IPS-18a (cell line): ENCODE measurements at regions not wholly inside any gene's neighbourhood (a gene's known extent, or its start where the extent isn't known, plus 50 kb on each side); places are given as distances from the start of the nearest gene placed in this dataset.
"Not testable (repeated sequence)": the region's sequence is repeated elsewhere in the genome, so short reads cannot be mapped to it uniquely, and the experiment has no call there.

Experiments used
- H3K27ac ChIP-seq: one replicate; pipeline ENCODE4 v1.5.1; 2013; ENCODE audit warnings: low read length
- H3K27me3 ChIP-seq: one replicate; pipeline ENCODE4 v1.6.1; 2013; ENCODE audit warnings: mild to moderate bottlenecking, low read length; ENCODE audit not compliant: control insufficient read depth, insufficient read depth
- H3K36me3 ChIP-seq: one replicate; pipeline ENCODE4 v1.6.1; 2013; ENCODE audit warnings: low read depth, low read length; ENCODE audit not compliant: control insufficient read depth
- H3K4me1 ChIP-seq: one replicate; pipeline ENCODE4 v1.6.1; 2013; ENCODE audit warnings: low read depth, low read length; ENCODE audit not compliant: control insufficient read depth
- H3K4me3 ChIP-seq: one replicate; pipeline ENCODE4 v1.5.1; 2013; ENCODE audit warnings: low read length
- H3K9ac ChIP-seq: one replicate; pipeline ENCODE4 v1.6.1; 2013; ENCODE audit warnings: mild to moderate bottlenecking, low read length, moderate library complexity
- H3K9me3 ChIP-seq: one replicate; pipeline ENCODE4 v1.6.1; 2013; ENCODE audit warnings: low read depth, low read length; ENCODE audit not compliant: control insufficient read depth

DNA sequence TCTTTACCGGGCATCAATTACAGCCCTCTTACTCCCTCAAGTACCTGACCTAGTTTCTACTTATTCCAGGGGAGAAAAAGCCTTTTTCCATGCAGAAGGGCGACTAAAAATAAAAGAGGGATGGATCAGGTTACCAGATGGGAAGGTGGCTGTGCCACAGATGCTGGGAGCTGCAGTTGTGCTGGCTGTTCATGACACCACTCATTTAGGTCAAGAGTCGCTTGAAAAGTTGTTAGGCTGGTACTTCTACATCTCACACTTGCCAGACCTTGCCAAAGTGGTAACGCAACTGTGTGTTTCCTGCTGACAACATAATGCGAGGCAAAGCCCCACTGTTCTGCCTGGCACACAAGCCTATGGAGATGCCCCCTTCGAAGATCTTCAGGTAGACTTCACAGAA is 148.4 kb upstream of the FGF16 start:
- H3K9me3 ChIP-seq = peaks cover 51% of the 10 kb centered on the region
- no peaks in the 10 kb centered on the region for H3K4me1 ChIP-seq
- no peaks in the 10 kb centered on the region for H3K27me3 ChIP-seq
- no peak overlapping the region for H3K9ac ChIP-seq
- H3K27ac ChIP-seq = no peak overlapping the region
- H3K36me3 ChIP-seq = no peaks in the 10 kb centered on the region
- H3K4me3 ChIP-seq = no peak overlapping the region

DNA sequence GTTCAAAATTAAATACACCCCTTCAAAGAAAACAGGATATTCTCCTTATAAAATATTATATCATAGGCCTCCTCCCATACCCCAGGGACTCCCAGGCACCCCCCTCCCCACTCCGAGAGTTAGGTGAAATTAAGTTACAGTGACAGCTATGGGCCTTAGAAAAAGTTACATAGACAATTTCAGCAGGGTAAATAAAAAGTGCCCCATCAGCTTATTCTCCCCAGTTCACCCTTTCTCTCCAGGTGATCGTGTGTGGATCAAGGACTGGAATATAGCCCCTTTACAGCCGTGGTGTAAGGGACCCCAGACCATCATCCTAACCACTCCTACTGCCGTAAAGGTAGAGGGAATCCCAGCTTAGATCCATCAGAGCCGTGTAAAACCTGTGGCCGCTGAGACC is 147.6 kb upstream of the FGF16 start:
- Histone ChIP-seq H3K4me1 (no peaks in the 10 kb centered on the region), H3K9ac (no peak overlapping the region), H3K9me3 (peaks cover 46% of the 10 kb centered on the region)

DNA sequence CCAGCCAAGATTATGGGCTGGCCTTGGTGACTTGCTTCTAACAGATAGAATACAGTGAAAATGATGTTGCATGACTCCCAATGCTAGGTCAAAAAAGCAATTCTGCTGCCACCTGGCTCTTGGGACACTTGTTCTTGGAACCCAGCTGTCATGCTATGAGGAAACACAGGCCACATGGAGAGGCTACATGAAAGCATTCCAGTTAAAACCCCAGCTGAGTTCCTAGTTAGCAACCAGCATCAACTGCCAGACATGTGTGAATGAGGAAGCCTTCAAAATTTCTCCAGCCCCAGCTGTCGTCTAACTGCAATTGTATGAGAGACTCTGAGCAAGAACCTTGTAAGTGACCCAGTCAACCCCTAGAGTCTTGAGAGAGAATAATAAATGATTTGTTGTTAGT is 105.2 kb upstream of the FGF16 start:
- Histone ChIP-seq H3K9me3 (peaks cover 5% of the 10 kb centered on the region), H3K4me1 (no peaks in the 10 kb centered on the region), H3K4me3 (no peak overlapping the region), H3K9ac (no peak overlapping the region), H3K36me3 (no peaks in the 10 kb centered on the region), H3K27ac (no peak overlapping the region), H3K27me3 (no peaks in the 10 kb centered on the region)

More for the DNA sequence above, 147.6 kb upstream of the FGF16 start:
- Histone ChIP-seq H3K36me3 (no peaks in the 10 kb centered on the region), H3K27ac (no peak overlapping the region), H3K27me3 (no peaks in the 10 kb centered on the region), H3K4me3 (no peak overlapping the region)

DNA sequence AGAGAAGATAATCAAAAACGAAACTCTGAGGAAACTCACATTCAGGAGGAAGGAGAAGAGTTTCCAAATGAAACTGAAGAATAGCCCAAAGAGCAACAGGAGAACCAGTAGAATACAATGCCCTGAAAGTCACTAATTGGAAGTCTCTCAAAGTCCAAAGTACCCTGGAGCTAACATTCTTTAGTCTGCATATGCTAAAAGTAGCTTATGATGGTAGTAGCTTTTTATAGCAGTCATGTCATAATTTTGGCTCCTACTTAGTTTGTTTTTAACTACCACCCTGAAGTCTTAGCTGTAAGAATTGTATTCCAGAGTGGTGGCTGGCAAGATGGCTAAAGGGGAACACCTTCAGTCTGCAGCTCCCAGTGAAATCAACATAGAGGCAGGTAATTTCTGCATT is 100.3 kb upstream of the FGF16 start:
- peaks cover 16% of the 10 kb centered on the region for H3K9me3 ChIP-seq
- H3K27me3 ChIP-seq = no peaks in the 10 kb centered on the region
- H3K36me3 ChIP-seq = no peaks in the 10 kb centered on the region
- H3K27ac ChIP-seq = no peak overlapping the region
- H3K4me1 ChIP-seq = peaks cover 3% of the 10 kb centered on the region
- H3K9ac ChIP-seq = no peak overlapping the region
- no peak overlapping the region for H3K4me3 ChIP-seq

DNA sequence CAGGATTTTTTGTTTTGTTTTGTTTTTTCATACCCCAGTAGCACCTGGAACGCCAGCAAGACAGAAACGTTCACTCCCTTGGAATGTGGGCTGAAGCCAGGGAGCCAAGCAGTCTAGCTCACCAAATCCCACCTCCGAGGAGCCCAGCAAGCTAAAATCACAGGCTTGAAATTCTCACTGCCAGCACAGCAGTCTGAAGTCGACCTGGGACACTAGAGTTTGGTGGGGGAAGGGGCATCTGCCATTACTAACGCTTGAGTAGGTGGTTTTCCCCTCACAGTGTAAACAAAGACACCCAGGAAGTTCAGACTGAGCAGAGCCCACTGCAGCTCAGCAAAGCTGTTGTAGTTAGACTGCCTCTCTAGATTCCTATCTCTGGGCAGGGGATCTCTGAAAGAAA is 99.6 kb upstream of the FGF16 start:
- peaks cover 14% of the 10 kb centered on the region for H3K9me3 ChIP-seq
- no peak overlapping the region for H3K9ac ChIP-seq
- no peaks in the 10 kb centered on the region for H3K27me3 ChIP-seq
- no peaks in the 10 kb centered on the region for H3K36me3 ChIP-seq
- no peak overlapping the region for H3K27ac ChIP-seq
- H3K4me3 ChIP-seq = no peak overlapping the region
- peaks cover 3% of the 10 kb centered on the region for H3K4me1 ChIP-seq

DNA sequence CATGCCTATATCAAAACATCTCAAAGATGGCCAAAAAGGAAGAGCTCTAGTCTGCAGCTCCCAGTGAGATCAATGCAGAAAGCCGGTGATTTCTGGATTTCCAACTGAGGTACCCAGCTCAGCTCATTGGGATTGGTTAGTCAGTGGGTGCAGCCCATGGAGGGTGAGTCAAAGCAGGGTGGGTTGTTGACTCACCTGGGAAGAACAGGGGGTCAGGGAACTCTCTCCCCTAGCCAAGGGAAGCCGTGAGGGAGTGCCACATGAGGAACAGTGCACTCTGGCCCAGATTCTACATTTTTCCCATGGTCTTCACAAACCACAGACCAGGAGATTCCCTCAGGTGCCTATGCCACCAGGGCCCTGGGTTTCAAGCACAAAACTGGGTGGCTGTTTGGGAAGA is 57.3 kb upstream of the FGF16 start:
- H3K9ac ChIP-seq = no peak overlapping the region
- H3K9me3 ChIP-seq = peaks cover 10% of the 10 kb centered on the region
- H3K36me3 ChIP-seq = no peaks in the 10 kb centered on the region
- H3K27ac ChIP-seq = no peak overlapping the region
- H3K4me1 ChIP-seq = no peaks in the 10 kb centered on the region
- H3K27me3 ChIP-seq = no peaks in the 10 kb centered on the region
- H3K4me3 ChIP-seq = no peak overlapping the region

DNA sequence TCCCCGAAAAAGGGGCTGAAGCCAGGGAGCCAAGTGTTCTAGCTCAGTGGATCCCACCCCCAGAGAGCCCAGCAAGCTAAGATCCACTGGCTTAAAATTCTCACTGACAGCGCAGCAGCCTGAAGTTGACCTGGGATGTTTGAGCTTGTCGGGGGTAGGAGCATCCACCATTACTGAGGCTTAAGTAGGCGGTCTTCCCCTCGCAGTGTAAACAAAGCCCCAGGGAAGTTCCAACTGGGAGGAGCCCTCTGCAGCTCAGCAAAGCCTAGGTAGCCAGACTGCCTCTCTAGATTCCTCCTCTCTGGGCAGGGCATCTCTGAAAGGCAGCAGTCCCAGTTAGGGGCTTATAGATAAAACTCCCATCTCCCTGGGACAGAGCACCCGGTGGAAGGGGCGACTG is 56.8 kb upstream of the FGF16 start:
- H3K4me1 ChIP-seq, H3K9ac ChIP-seq, H3K27ac ChIP-seq, H3K27me3 ChIP-seq, H3K9me3 ChIP-seq, H3K4me3 ChIP-seq, H3K36me3 ChIP-seq: not testable (repeated sequence)

DNA sequence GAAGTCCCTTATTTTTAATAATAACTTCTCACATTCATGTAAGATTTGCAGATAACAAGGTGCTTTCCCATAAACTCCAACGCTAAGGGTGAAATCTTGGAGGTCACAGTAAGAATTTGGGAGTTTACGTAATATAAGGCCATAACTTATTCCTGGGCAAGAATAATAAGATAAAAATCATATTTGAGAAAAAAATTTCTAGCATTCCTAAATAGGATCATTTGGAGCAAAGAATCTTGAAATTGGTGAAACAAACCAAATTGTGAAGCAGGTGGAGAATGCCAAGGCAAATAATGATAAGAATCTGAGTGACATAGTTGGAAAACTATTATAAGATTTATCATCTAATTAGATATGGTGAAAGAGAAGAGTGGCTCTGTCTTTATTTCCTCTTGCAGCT is 50.4 kb upstream of the FGF16 start:
- no peaks in the 10 kb centered on the region for H3K4me1 ChIP-seq
- H3K27ac ChIP-seq = no peak overlapping the region
- H3K36me3 ChIP-seq = no peaks in the 10 kb centered on the region
- H3K9me3 ChIP-seq = peaks cover 3% of the 10 kb centered on the region
- no peak overlapping the region for H3K9ac ChIP-seq
- no peaks in the 10 kb centered on the region for H3K27me3 ChIP-seq
- no peak overlapping the region for H3K4me3 ChIP-seq
